SHP77 (cell line): ENCODE measurements at regions not wholly inside any gene's neighbourhood (a gene's known extent, or its start where the extent isn't known, plus 50 kb on each side); places are given as distances from the start of the nearest gene placed in this dataset.

Source experiments
- DNase-seq, 2 experiments: peaks; one replicate each; lab custom pipeline; 2025; lab: John Stamatoyannopoulos, UW

DNA sequence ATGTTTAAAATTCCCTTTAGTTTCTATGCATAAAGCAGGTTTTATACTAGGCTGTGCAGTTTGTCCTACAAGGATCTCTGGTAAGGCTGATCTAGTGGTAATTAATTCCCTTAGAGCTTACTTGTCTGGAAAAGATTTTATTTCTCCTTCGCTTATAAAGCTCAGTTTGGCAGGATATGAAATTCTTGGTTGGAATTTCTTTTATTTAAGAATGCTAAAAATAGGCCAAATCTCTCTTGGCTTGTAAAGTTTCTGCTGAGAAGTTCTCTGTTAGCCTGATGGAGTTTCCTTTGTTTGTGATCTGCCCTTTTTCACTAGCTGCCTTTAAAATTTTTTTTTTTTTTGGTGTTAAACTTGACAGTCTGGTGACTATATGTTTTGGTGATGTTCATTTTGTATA, 237.1 kb upstream of the TLE4 start:
- no peak for DNase-seq

GRCh38 chr9:79335987-79336386, 235.8 kb upstream of the TLE4 start:
- DNase-seq: no peak

DNA sequence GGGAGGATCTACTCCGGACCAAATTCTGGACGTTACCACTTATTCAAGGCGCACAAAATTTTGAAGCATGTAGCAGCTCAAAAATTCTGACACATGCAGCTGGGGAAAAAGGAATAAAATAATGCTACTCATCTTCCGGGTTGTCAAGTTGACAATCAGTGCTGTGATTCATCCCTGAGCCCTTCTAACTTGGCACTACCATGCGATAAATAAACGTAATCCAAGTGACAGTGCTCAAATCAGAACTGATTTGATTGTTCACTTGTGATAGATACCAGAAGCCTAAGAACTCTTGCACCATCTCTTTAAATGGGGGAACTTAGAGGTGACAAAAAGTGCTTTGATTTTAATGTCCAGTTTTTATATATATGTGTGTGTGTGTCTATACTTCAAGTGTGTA, 230.2 kb upstream of the TLE4 start:
- no peak for DNase-seq

- DNase-seq: no peak
Observed at GRCh38 chr9:79346350-79347020, 225.3 kb upstream of the TLE4 start.

- DNase-seq: no peak
Observed at GRCh38 chr9:79352322-79352721, 219.4 kb upstream of the TLE4 start.

DNA sequence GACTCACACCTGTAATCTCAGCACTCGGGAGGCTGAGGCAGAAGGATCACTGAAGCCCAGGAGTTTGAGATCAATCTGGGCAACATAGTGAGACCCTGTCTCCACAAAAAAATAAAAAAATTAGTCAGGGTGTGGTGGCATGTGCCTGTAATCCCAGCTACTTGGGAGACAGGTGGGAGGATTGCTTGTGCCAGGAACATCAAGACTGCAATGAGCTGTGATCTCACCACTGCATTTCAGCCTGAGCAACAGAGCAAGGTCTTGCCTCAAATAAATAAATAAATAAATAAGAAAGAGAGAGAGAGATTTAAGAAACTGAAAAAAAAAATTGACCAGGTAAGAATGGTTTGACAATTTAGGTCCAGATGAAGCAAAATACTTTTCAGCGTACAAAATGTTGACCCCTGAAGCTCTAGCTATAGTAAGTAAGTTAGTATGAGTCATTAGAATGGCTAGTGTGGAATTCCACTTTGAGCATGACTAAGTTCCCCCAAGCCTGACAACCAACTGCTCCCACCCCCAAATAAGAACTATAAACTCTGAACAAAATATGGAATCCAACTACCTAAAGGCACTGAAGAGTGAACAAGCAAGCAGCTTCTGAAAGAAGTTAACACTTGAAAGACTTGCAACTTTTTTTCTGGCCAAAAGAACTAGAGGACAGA, 217.8 kb upstream of the TLE4 start:
- no peak for DNase-seq

DNA sequence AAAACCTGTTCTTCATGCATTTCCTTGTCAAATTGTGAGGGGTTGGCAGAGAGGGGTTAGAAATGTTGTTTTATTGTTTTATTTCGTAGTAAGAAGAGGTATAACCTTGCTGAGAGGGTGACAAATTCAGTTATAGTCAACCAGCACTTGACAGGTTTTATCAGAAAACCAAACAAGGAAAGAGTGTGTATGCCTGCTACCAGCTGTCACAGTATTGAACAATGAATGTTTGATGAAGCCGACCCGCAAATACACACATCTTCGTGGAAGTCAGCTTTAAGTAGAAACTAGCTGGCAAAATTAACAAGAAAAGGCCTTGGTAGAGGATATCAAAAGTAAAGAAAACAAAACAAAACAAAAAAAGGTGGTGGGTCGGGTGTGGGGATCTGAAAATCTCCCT, 214.6 kb upstream of the TLE4 start:
- no peak for DNase-seq

DNA sequence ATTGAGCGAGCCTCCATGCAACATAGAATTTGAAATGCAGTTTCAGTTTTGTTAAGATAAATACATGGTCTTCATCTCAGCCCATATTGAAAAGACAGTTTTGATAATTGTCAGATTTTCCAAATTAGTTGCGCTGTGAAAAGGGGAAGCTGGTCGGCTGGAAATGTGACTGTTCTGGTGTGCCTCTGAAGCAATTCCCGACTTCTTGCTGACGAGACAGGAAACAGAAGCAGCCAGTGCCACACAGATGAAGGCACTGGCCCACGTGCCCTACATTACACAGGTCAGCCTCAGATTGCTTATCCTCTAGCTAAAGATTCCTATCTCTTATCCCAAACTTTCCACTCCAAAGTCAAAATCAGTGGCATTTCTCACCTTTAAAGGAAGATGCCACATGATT, 214.1 kb upstream of the TLE4 start:
- no peak for DNase-seq

DNA sequence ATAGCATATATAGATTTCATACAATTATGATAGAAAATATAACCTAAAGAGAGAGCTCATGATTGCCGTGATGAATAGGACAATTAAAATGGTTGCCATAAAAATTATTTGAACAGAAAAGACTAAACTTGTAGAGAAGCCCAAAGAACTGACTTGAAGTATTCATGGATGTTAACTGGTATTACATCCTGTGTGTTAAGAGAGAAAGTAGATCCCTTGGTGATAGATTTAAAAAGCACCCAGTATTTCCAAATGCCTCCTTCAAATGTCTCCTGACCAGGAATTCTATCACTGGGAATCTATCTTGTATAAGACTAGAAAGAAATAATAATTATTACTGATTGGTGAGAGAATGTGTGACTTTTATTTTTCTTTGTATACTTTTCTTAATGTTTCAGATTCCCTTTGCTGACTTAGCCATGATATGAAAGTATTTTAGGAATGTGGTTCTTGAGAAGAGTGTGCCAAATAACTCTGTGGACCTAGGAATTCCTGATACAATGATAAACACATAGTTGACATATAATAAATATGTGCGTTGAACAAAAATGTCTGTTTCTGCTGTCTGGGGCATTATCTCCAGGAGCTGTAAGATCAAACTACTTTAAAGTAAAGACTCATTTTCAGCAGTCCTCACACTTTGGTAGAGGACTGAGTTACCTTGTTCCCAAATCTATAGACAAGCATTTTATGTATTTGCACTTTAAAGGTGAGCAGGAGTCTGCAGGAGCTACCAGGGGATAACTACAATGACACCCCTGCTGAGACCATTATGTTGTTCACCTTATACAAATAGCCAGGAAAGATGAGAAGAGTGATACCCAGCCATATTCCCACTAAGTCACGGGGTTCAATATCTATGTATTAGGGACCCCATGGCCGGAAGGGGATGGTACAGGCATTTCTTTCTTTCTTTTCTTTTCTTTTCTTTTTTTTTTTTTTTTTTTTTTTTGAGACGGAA, 211.1 kb upstream of the TLE4 start:
- no peak for DNase-seq

DNA sequence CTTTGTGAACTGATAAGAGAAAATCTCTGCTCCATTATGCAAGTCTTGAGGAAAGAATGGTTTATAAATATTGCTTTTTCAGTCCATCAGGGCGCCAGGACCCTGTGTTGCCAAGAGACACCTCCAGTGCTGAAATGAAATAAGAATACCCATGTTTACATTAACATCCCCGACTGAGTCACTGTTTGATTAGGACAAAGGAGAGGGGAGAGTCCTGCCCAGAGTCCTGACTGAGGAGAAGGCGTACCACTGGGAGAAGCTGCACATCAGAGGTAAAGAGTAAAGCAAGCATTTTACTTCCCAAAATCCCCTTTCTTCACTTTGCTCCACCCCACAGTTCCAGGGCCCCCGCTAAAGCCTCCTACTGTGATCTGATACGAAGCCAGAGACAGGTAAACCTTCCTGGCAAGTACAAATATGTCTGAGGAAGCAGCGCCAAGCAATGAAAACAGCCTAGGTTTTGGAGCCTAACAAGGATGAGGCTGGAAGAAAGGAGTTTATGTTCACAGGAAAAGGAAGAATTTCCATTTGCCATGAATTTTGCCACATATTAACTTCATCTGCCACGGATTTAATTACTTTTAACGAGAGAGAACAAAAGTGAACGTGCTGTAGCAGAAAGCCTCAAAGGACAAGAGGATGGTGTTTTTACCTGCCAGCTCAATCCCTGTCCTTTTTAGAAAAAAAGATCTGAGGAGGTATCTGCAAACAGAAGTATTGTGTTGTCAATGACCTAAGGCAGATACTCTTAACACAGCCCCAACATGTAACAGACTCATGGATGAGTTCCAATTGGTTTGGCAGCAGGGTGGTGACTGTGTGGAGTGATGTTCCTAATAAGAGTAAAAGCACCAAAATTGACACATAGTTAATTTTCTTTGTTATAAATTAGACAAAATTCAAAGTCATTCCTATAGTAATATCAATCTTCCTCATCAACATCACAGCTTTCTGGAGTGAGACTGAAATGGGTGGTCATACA, 209.4 kb upstream of the TLE4 start:
- peak in 1 of 2 experiments; percentile 10 for DNase-seq

DNA sequence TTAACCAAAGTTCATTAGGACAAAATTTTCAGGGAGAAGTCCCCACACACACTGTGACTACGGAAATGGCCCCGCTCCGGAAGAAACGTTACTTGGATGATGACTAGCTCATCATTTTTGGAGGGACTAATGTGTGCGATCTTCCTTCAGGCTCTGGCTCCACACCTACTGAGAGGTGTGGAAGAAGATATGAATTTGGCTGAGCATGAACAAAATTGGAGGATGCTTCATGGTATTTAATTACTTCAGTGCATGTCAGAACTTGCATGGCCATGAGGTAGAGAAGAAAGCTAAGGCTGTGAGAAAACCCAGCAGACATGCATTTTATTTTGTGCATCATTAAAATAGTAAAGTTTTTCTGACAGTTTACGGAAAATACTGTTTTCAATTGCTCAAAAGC, 202.1 kb upstream of the TLE4 start:
- no peak for DNase-seq

DNA sequence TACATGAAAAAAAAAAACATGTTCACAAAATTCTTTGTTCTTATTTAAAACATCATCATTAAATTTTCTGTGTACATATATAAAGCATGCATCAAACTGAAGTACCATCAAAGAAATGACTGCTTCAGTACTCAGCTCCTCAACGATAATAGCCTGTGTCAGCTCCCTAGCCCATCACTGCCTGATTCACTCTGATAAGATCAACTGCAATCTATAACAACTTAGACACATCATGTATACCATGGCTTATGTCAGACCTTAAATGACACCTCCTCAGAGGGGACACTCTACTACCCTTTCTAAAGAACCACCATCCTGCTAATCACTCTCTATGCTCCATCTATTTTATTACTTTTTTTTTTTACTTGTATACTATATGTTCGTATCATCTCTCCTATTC, 200.5 kb upstream of the TLE4 start:
- DNase-seq: no peak

DNA sequence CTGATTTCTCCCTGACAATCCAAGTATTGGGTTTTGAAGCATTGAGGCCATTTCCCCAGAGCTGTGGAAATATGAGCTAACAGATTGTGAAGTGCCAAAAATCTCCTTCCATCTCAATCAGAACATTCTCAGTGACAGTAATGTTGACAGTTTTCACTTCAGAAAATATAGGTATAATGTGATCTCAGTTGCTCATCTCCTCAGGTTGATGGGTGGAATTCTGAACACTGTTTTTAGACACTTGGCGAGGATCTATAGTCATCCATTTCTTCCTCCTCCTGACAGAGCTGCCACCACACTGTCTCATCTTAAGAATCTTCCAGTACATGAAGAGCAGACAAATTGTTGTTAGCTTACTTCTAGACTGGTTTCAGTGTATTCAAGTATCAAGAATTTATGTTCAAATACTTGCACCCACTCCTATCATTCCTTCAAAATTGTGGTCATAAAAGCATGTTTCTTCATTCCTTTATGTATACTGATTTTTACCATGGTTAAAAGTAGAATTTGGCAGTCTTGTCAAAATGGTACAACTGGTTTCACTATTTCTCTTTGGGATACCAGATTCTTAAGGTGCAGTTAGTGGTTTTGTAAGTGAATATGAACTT, 199.7 kb upstream of the TLE4 start:
- no peak for DNase-seq

DNA sequence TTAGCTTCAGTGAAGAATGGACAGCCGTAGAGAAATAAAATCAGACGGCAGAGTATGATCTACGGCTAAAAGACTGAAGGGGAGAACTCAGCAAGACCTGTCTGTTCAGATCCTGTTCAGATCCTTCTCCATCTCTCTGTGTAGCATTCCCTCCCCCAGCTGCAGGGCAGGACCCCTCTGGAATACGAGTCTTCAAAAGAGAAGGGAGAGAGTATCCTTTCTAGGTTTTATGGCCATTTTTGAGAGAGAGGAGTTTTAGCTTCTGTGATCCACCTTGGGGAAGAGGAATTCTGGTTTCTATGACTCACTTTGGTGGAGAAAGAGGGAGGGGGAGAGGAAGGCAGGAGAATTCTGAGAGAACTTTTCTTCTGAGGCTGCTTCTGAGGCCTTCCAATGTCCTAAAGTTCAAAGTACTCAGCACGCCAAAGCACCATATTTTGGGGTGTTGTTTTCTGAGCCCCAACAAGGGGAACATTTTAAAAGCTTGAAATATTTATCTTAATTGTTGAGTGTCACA, 194.4 kb upstream of the TLE4 start:
- no peak for DNase-seq

DNA sequence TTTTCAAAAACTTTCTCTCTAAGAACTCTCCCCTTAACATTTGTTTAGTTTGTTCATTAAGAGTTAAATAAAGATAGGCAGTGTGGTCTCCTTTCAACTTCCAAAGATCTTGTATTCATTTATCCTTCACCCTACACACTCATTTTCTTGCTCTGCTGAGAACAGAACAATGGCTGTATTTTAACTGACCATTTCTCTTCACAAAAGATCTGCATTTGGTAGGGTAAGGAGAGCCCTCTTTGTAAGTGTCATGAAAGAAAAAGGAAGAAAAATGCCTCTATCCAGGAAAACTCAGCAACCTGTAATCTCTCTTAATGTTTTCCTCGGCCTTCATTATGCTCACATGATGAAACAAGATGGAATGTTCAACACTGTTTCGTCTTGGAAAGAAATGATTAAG, 193.7 kb upstream of the TLE4 start:
- DNase-seq: no peak

DNA sequence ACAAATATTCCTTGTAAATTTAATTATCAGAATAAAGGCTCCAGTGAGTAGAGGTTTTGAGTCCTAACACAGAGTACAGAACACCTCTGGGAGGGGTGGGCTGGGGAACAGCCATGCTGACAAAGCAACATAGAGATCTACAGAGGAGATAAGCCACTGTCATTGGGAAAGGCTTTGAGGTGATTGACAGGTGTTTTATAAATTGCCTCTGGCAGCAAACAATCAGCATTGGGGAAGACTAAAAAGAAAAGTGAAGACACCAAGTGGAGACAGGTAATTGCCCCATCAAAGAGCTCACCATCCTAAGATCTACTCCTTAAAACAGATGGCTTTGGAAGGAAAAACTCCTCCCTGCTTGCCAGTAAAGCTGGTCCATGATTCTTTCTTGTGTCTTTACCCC, 189.7 kb upstream of the TLE4 start:
- DNase-seq: no peak

- no peak for DNase-seq
Observed at GRCh38 chr9:79382458-79382857, 189.3 kb upstream of the TLE4 start.

DNA sequence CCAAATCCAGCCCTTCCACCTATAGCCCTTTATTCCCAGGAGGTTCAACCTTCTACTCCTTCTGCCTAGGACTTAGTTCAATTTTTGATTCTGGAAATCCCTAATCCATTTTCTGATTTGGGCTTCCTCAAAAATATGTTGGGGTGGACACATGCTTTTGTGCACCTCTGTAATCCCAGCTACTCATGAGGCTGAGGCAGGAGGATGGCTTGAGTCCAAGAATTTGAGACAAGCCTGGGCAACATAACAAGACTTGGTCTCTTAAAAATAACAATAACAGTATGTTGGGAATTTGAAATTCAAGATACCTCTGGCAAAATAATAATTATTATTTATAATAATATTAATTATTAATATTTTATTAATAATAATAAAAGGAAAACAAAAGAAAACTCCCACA, 188.7 kb upstream of the TLE4 start:
- DNase-seq: no peak

GRCh38 chr9:79384091-79384490, 187.7 kb upstream of the TLE4 start:
- DNase-seq: no peak

- no peak for DNase-seq
Observed at GRCh38 chr9:79384501-79384900, 187.3 kb upstream of the TLE4 start.
